OCI-LY1 (cell line): ENCODE measurements at regions not wholly inside any gene's neighbourhood (a gene's known extent, or its start where the extent isn't known, plus 50 kb on each side); places are given as distances from the start of the nearest gene placed in this dataset.

ENCODE experiments used
- EZH2 ChIP-seq: fragments of 200-600 bp; sonication (generic), shearing (Covaris generic); IDR thresholded peaks from 2 replicates; pipeline ENCODE4 v1.8.0; 2017; ENCODE audit warnings: borderline replicate concordance, mixed run types, mild to moderate bottlenecking, antibody characterized with exemption, low read length, moderate library complexity, mixed read lengths
- TF ChIP-seq, protein P1 (sequence below): fragments of 200-600 bp; sonication (generic), shearing (Covaris generic); IDR thresholded peaks from 2 replicates; pipeline ENCODE4 v1.5.1; 2017; ENCODE audit warnings: mild to moderate bottlenecking, antibody characterized with exemption, low read length, moderate library complexity, mixed read lengths

- TF ChIP-seq EZH2 = no peak
- TF ChIP-seq, protein P1, sequence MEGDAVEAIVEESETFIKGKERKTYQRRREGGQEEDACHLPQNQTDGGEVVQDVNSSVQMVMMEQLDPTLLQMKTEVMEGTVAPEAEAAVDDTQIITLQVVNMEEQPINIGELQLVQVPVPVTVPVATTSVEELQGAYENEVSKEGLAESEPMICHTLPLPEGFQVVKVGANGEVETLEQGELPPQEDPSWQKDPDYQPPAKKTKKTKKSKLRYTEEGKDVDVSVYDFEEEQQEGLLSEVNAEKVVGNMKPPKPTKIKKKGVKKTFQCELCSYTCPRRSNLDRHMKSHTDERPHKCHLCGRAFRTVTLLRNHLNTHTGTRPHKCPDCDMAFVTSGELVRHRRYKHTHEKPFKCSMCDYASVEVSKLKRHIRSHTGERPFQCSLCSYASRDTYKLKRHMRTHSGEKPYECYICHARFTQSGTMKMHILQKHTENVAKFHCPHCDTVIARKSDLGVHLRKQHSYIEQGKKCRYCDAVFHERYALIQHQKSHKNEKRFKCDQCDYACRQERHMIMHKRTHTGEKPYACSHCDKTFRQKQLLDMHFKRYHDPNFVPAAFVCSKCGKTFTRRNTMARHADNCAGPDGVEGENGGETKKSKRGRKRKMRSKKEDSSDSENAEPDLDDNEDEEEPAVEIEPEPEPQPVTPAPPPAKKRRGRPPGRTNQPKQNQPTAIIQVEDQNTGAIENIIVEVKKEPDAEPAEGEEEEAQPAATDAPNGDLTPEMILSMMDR = no peak
Observed at GRCh38 chr7:20542594-20542993, 72.9 kb upstream of the ABCB5 start.
